Nucleus accumbens (tissue), 56 donors: ENCODE measurements at regions not wholly inside any gene's neighbourhood (a gene's known extent, or its start where the extent isn't known, plus 50 kb on each side); places are given as distances from the start of the nearest gene placed in this dataset.
A peak's percentile ranks its signal among the peaks of the same experiment; 100 is the strongest.
"Not testable (repeated sequence)": the region's sequence is repeated elsewhere in the genome, so short reads cannot be mapped to it uniquely, and the experiment has no call there.

Source experiments
- DNase-seq, 56 donors: peaks; one replicate each; lab custom pipeline; 2025; lab: John Stamatoyannopoulos, UW

DNA sequence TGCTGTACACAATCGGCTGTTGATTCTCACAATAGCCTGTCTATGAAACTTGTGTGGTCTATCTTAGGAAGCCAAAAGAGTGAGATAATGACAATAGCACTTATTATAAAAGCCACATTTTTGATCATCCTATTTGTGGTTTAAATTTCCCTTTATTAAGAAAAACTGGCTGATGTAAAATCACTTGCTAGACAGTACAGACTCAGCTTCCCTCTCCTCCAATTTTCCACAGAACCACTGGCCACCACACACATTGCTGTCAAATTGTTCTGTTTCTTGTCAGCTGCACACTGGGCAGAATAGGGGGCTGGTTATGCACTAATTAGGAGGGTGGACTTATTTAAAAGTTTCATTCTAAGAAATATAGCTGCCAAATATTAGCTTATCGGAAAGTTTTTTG, 425.9 kb downstream of the EPHA3 start:
- no peak for DNase-seq

DNA sequence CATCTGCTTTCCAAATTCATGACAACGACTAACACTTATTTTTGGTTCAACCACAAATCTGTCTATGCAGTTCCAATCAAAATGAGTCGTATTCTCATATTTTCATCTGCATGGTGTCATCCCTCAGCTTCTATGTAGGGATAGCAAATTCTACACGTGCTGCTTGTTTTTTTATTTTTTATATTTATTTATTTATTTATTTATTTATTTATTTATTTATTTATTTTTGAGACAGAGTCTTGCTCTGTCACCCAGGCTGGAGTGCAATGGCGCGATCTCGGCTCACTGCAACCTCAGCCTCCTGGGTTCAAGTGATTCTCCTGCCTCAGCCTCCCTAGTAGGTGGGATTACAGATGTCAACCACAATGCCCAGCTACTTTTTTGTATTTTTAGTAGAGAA, 447.2 kb downstream of the EPHA3 start:
- not testable (repeated sequence) for DNase-seq

DNA sequence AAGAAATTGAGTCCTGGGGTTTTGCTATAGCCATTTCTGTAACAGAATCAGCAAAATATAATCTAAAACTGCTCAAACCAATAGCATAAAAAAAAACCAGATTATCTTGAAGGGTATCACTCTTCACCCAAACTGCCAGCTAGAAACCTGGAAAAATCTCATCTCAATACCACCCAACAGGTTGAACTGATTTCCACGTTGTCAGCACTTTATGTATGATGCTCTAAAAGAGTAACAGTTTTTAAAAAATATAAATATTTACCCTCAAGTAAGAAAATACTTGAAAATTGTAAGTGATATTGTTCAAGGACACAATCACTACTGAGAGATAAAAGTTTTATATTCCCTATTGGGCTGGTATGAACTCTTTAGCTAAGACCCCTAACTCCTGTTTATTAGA, 451.3 kb downstream of the EPHA3 start:
- DNase-seq = no peak

DNA sequence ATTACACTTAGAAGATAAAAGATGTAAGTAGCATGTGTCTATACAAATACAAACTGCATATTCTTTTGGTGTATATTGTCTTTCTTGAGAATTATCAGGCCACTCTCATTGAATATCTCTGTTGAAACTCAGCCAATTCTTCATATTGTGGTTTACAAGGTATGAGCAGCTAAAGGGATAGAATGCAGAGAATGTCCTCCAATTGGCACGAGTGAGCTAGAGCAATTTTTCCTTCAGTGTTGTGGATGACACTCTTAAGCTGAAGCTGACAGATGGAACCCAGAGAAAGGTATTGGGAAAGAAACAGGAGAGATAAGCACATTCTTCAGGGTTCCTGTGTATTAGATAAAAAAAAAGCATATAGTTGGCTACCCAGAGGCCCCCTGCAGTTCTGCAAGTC, 453.1 kb downstream of the EPHA3 start:
- DNase-seq = no peak

DNA sequence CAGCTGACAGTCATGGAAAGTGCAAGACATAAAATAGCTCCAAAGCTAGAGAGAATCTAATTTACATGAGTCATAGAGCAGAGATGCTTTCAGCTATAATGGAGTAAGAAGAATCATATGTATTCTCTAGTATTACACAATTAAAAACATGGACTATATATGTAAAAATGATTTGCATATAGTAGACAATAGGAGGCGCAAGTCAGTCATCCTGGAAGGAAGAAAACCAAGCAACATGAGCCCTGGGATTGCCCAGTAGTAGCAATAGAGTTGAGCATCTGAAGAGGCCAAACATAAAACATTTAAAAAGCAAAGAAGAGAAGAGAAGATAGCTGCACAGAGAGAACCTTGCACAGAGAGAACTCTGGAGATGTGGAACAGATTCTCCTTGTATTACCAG, 455.0 kb downstream of the EPHA3 start:
- DNase-seq = no peak

DNA sequence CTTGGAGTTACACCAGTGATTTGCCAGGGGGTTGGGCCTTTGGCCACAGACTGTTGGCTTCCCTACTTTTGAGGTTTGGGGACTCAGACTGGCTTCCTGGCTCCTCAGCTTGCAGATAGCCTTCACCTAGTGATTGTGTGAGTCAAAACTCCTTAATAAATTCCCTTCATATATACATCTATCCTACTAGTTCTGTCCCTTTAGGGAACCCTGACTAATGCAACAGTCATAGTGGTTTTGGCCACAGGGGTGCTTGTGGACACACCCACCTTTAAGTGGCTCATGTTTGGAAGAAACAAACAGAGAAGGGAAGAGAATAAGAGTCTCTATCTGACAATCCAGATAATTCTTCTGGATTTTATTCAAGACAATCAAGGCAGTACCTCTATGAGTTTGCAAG, 457.7 kb downstream of the EPHA3 start:
- DNase-seq = no peak

DNA sequence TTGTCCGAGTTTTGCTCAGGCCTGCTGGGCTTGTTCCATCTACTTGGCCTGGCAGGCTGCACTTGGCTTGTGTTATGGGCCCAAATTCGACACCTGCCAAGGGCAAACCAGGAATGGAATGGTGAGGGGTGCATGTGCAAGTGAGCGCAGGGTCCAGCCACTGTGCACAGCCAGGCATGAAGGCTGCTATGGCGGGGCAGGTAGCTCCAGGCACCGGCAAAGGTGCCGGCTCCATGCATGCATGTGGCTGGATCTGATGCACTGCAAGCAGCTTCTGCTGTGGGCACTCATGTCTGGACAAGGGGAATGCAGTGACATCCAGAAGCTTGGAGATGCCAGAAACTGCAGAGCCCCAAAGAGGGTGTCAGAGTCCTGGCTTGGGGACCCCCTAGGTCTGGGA, 463.0 kb downstream of the EPHA3 start:
- DNase-seq = peak in 2 of 56 donors; percentile 12 to 37

DNA sequence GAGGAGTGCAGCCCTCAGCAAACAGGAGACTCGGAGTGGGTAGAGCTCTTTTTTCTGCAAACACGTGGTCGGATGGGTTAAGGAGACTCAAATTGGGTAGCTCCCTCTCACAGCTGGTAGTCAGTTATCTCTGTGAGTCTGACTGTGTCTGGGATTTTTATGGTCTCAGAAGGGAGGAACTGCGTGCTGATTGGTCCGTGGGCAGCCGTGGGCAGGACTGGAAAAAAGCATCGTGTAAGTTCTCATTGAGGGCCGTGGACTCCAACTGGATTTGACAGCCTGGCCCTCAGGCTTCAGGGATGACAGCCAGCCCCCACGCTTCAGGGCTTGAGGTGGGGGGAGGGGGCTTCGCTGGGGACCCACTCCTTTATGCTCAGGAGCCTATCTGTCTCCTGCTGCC, 463.9 kb downstream of the EPHA3 start:
- peak in 2 of 56 donors; percentile 5 to 19 for DNase-seq

DNA sequence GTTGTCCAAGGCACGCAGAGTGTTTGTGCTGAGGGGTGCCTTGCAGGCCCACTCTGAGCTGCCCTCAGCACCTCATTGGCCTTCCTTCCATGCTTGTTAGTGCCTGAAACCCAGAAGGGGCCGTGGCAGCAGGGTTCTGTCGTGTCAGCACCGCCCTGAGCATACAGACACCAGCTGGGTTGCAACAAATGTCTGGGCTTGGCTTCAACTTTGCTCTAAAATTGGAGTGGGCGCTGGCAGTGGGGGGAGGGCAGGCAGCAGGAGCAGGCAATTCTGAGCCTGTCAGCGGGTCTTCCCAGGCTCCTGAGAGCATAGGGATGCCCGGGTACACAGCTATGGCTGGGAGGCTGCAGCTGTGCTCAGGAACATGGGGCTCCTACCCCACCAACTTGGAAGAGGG, 464.3 kb downstream of the EPHA3 start:
- DNase-seq = peak in 4 of 56 donors; percentile 2 to 19 (median 11)

DNA sequence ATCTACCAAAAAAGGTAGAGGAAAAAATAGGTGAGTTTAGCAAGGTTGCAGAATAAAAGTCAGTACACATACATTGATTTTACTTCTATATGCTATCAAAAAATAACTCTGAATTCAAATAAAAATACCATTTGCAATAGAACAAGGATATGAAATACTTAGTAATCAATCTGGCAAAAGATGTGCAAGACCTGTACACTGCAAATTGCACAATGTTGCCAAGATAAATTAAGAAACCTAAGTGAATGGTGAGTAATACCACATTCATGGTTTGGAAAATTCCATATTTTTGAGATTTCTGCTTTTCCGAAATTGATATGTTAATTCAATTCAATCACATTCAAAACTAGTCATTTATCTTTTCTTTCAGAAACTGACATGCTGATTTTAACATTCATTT, 464.8 kb downstream of the EPHA3 start:
- DNase-seq = no peak

DNA sequence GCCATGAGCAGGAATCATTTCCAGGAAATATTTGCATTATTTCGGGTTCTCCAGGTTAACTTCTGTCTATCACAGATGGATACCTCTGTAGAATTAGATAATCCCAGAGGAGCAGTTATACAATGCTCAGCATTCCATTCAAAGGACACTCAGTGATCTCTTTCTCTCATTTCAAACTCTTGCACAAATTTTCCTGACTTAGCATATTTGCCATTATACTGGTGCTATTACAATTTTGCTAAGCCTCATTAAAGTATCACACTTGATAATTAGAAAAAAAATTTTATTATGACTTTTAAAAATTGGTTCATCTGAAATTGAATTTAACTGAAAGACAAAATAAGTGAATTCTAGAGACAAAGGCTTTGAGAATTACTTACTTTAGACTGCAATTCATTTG, 469.0 kb downstream of the EPHA3 start:
- DNase-seq = no peak

DNA sequence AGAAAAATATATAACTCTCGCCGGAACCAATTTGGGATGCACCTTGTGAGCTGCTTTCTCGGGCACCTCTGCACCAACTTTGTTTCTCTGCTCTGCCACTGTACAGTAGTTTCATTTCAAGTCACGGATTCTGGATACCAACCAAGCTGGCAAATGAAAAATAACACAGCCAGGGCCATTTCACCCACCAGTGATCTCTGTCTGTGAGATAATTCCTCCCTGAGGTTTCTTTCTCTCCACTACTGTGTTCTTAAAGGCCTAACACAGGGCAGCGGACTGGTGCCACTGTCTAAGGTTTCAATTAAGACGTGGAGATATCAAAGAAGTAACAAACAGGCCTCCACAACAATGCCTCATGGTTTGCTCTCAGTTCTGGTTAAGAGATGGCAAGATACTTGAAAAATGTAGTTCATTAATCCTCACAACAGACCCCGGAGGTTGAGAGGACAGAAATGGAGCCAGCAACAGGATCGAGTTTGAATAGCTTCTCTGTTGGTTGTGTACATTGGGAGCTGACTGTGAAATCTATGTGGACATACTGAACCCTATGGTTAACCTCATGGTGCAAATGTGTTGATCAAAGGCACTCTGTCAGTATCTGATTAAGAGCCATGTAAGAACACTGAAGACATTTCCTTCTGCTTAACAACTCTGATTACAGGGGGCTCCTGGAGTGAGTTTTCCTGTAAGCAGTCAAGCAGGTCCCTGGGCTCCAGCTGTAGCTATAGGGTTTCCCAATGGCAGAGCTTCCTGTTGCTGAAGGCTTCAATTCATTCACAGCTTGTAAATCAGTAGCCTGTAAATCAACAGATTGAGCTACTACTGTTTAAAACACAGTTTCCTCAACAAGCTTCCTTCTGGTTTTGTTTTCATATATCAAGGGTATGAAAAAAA, 470.5 kb downstream of the EPHA3 start:
- DNase-seq = no peak

DNA sequence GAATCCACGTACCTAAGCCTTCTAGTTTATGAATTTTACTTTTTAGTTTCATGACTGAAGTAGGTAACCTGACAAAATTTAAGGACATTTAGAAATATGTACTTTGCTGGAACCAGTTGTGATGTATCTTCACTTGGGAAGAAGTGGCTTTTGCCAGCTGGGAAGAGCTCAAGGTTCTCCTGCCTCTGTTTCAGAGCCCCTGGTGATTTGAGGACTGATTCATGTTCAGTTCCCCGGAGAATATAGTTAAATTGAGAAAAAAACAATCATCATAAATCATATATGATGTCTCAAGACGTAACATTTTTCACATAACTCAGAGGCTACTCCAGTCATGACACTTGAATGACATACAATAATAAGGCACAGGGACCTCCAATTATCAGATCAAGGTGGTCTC, 473.4 kb downstream of the EPHA3 start:
- no peak for DNase-seq

DNA sequence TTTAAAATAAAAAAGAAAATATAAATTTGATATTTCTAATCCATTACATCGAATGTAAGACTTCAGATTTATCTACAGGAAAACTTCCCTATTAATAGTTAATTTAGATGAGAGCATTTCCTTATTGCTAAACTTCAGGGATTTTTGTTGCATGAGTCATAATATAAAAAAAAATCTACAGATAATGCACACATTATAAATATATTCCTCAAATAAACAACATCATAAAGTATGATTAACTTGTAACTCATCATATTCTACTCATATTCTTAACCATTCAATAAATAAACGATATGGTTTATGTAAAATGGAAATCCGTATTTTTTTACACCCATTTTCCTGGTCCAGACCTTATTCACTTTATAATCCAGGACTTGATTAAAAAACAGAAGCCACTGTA, 477.0 kb downstream of the EPHA3 start:
- no peak for DNase-seq

DNA sequence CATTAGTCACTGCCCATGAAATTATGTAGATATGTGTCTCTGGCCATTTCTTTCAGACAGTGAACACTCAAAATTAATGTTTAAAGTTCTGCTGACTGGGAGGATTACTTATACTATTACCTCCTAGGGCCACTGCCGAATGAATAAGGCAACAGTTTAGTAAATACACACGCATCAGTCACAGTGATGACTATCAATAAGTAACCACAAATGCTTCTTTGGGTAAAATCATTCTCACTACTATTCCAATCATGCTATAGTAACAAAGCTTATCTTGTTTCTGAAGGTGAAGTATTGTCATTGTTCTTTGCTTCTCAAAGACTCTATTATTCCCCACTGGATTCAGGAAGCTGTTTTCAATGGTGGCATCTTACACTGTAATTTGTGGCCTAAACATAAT, 478.8 kb downstream of the EPHA3 start:
- DNase-seq = no peak

DNA sequence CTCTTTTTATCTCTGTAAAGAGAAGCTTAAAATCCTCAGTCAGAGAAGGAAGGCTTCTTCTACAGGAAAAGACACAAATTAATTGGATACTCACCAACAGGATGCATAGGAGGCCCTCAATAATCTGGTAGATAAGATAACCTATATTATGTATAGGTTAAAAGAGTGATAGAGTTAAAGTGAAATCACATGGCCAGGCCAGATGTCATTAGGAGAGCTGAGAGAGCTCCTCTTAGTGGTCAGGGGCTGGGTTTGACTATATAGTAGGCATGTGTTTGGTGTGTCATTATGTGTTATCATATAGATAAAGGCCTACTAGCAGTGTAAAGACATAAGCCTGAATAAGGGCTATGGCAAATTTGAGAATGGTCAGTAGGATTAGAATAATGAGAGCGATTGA, 479.3 kb downstream of the EPHA3 start:
- no peak for DNase-seq

DNA sequence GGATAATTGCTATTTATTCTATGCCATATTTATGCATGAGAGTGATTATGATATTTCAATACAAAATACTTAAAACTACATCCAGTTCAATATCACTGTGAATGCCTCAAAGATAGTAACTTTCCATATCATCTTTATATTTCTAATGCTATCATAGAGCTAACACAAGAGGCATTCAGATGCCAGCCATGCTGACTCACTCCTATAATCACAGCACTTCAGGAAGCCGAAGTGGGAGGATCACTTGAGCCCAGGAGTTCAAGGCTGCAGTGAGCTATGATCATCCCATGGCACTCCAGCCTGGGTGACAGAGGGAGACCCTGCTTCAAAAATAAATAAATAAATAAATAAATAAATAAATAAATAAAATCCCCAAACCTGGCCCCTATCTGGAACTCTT, 498.7 kb downstream of the EPHA3 start:
- no peak for DNase-seq

DNA sequence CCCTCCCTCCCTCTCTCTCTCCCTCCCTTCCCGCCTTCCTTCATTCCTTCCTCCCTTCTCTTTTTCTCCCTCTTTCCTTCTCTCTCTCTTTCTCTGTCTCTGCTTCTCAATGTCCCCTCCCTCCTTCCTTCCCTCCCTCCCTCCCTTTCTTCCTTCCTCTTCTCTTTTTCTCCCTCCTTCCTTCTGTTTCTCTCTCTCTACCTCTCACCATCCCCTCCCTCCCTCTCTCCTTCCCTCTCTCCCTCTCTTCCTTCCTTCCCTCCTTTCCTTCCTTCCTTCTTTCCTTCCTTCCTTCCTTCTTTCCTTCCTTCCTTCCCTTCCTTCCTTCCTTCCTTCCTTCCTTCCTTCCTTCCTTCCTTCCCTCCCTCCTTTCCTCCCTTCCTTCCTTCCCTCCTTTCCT, 504.6 kb downstream of the EPHA3 start:
- no peak for DNase-seq

DNA sequence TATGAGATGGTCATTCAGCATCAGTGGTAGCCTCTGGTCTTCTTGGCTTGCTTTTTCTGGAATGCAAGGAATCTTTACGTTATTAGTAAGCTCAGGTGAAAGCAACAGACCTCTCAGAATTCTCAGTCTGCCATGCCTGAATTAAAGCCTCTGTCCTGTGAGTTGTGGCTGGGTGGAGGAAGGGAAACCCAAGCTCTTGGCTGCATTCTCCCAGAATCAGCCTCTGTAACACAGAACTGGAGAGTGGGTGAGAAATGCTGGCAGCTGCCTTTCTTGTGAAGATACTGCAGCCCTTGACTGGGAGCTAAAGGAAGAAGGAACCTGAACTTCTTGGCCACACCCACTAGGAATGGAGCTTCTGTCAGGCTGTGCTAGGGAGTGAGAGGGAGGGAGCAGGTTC, 505.8 kb downstream of the EPHA3 start:
- DNase-seq = no peak

DNA sequence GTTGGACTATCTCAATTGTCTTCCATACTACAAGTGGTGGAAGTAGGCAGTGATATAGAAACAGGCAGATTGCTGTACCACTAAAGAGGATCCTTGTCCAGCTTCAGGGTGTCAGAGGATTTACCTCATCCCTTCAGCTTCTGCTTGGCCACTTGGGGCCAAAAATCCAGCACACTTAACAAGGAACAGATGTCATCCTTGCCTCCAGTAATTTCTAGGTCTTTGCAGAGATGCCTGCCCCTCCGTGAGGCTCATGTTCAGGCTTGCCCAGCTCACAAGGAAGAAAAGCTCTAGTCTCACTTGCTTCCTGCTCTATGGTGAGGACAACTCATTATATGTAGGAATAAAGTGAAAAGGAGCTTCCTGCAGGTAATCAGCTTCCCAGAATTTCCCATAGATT, 510.3 kb downstream of the EPHA3 start:
- no peak for DNase-seq

DNA sequence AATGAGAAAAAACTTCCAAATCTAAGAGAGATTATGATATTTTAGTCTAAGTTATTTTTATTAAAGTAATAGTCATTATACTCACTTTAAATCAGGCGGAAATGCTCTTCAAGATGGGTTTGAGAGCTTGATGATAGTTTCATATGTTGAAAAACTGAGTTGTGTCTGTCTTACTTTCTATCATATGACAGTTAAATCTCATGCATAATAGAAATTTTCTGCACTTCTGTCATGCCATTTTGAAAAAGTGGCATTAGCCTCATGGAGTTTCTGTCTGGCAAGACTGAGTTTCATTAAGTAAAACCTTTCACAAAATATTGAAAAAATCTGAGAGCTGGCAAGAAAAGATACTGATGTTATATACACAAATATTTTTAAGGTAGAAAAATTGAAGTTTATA, 511.8 kb downstream of the EPHA3 start:
- no peak for DNase-seq

DNA sequence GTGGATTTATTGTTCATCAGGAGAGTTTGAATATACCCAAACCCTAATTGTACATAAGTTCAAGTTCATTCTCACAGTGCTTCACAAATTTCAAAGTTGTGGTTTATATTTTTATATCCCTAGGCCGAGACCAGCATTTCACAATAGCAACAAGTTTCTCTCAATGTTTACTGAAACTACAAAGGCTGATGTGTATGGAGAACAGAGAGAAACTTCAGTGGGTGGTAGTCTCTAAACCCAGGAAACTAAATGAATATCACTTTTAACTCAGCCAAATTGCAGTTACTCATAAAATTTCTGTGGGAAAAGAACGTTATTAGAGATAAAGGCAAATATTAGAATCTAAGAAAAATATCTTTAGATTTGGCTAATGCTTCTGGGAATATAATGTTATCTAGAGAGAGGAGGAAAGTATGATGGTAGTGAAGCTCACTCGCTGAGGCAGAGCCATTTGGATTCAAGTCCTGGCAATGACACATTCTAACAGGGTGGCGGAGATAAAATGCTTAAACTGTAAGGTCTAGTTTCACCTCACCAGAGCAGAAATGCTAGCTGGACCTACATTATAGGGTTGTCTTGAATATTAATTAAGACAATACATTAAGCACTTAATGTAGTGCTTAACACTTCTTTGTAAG, 514.8 kb downstream of the EPHA3 start:
- no peak for DNase-seq
